Activated CD4-positive, CD25-positive, alpha-beta regulatory T cell treated with anti-CD3 and anti-CD28 coated beads, Interleukin-2, amount 50 U/mL, for 24 hours (primary cell): ENCODE measurements at regions not wholly inside any gene's neighbourhood (a gene's known extent, or its start where the extent isn't known, plus 50 kb on each side); places are given as distances from the start of the nearest gene placed in this dataset.
A peak's percentile ranks its signal among the peaks of the same experiment; 100 is the strongest.
"Not testable (repeated sequence)": the region's sequence is repeated elsewhere in the genome, so short reads cannot be mapped to it uniquely, and the experiment has no call there.

Experiments used
- ATAC-seq, 2 donors: fragments of 150-1000 bp; cut with Tn5 transposase; one replicate each; pipeline ENCODE4 v1.10.0; 2021; ENCODE audit warnings: mild to moderate bottlenecking in 1 of 2, moderate library complexity in 1 of 2

DNA sequence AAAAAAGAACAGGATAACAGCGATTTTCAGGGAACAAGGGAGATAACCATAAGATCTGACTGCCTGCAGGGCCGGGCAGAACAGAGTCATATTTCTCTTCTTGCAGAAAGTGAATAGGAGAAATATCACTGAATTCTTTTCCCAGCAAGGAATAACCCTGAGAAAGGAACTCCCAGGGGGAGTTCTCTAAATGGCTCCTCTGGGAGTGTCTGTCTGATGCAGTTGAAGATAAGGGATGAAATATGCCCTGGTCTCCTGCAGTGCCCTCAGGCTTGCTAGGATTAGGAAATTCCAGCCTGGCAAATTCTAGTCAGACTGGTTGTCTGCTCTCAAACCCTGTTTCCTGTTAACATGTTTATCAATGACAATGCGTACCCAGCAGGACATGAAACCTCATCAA is 830.8 kb upstream of the TMEFF2 start:
- not testable (repeated sequence) for ATAC-seq

DNA sequence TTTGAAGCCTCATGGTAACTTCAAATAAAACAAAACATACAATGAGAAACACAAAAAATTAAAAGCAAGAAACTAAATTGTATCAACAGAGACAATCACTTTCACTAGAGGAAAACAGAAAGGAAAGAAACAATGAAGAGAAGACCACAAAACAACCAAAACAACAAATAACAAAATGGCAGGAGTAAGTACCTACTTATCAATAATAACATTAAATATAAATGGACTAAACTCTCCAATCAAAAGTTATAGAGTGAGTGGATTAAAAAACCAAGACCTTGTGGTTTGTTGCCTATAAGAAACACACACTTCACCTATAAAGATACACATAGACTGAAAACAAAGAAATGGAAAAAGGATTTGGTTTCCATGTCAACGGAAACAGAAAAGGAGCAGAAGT is 830.1 kb upstream of the TMEFF2 start:
- ATAC-seq, result no peak

DNA sequence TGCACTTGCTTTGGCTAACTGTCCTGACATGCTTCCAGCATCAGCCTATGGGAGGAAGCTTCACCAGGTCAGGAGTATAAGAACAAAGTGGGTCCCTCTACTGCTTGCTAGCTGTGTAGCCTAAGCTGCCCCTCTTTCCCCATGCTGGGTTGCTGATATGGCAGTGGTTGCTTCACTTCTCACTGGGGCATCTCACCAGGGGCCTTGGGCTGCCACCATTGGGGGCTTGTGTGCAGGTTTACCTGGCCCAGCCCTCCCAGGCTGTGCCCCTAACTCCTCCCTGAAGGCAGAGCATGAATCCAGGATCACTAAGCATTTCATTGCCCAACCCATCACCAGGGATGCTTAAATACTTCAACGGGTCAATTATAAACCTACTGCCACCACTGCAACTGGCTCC is 817.1 kb upstream of the TMEFF2 start:
- no peak for ATAC-seq

DNA sequence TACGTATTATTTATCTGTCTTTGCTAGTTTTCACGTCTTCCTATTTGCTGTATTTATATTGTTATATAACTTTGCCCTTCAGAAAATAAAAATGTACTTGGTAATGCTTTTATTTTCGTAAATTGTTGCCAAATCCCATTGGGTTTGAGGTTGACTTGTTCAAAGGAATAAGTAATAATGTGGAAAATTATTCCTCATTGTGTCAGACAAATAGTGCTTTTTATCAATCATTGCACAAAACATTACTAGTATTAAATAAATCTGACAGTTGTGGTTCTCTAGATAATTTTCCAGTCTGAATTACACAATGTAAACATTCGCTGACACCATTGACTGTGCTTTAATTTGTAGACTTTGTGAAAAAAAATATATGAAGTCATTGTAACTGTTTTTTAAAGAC is 798.3 kb upstream of the TMEFF2 start:
- ATAC-seq, result no peak

DNA sequence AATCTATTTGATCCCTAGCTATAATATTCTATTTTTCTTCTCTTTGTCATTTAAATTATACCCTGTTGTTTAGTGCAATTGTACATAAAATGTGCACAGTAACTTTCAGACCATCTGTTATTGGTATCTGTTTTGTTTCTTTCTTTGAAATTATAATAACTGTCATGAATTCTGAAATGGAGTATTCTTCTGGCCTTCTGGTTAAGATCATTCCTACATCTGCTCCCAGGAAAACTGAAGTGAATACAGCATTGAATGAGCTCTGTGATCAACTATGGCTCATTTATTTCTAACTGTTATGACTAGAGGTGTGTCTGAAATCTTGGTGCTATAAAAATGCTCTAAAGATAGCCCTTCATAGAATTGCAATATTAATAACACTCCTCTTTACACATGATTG is 788.4 kb upstream of the TMEFF2 start:
- no peak for ATAC-seq

DNA sequence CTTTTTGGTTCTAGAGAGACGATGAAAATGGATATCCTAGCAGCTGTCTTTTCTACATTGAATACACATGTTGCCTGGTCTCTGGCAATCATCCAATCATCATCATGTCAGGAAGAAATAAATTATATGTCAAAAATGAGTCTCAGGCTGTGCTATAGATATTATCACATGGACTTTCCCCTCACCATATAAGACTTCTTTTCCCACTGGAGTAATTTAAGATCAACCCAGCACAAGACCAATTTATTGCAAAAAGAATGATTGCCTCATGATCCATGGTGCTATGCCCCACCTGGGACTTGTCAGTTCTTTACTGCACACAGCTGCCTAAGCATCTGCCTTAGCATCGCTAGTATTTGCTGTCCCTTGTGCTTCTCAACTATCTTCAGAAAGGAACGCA is 783.7 kb upstream of the TMEFF2 start:
- no peak for ATAC-seq

DNA sequence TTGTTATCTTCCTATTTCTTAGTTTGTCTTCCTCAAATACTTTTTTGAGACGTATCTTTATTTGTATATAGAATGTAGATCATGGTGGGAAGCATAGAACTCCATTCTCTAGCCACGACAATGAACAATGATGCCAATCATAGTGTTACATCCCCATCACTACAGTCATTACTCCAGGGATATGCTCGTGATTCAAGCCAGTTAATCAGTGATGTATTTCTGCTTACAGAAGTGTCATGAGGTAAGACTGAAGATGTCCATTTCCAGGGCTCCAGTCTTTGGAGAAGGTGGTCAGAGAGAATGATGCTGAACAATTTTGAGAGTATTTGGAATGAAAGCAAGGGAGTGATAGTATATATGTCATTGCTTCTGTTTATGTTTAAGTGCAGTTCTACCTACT is 777.2 kb upstream of the TMEFF2 start:
- no peak for ATAC-seq

DNA sequence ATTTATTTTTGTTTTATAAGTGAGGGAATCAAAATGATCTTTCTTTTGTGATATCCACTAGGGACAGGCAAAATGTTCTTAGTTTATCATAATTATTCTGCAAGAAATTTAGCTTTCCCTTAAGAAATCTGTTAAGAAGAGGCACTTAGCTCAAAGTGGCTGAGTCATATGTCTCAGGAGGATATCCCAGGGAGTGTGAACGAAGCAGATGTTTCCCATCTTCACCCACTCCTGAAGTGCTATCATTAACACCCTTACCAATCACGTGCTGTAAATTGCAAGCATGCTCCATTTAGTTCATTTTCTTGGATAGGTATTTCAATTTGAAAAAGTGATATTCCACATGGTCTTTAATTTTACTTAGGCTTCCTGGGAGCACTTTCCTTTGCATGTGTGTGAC is 774.3 kb upstream of the TMEFF2 start:
- no peak for ATAC-seq

DNA sequence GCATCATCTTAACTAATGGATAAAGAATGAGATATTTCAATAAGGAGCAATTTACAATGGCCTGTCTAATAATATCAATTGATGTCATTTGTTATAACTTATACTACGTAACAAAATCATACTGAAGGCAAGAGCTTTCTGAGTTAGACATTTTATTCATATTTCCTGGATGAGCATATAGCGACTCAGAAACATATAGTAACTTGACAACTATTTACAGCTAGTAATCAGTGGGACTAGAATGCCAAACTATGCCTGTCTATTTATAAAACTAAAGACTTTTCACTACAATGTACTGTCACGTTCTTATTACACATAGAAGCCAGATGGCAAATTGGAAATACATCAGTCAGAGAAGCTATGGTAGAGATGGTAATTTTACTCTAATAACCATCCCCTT is 766.2 kb upstream of the TMEFF2 start:
- no peak for ATAC-seq

DNA sequence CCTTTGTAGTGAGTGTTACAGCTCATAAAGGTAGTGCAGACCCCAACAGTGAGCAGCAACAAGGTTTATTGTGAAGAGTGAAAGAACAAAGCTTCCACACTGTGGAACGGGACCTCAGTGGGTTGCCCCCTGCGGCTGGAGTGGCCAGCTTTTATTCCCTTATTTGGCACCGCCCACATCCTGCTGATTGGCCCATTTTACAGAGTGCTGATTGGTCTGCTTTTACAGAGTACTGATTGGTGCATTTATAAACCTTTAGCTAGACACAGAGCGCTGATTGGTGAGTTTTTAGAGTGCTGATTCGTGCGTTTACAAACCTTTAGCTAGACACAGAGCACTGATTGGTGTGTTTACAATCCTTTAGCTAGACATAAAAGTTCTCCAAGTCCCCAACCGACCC is 763.9 kb upstream of the TMEFF2 start:
- not testable (repeated sequence) for ATAC-seq

DNA sequence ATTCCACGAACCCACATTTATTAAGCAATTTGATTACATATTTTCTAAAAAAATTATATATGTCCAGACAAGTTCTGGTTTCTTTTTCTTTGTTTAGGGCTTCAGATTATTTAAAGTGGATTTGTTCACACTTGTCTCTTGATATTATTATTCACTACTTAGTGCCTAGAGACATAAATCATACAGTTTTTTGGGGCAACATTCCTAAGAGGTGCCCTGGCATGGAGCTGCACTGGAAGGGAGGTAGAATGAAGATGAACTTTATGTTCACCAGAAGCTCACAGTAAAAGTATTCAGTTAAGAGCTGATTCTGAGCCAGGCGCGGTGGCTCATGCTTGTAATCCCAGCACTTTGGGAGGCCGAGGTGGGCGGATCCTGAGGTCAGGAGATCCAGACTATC is 762.7 kb upstream of the TMEFF2 start:
- no peak for ATAC-seq

DNA sequence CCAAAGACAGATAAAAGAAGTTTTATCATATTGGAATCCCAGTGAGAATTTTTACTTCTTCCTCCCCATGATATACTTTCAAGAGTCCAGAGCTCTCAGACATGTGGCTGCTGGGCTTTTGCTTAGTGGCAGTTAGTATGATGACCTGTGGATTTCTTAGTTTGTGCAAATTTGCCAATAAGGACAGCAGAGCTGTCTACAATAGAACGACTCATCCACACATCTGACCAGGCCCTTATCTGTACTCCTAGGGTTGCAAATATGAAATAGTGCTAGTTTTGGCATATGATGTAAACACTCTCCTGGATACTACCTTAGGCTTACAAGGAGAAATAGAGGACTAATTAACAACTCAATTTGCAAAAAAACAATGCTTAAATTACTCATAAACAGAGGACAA is 758.4 kb upstream of the TMEFF2 start:
- ATAC-seq, result no peak

DNA sequence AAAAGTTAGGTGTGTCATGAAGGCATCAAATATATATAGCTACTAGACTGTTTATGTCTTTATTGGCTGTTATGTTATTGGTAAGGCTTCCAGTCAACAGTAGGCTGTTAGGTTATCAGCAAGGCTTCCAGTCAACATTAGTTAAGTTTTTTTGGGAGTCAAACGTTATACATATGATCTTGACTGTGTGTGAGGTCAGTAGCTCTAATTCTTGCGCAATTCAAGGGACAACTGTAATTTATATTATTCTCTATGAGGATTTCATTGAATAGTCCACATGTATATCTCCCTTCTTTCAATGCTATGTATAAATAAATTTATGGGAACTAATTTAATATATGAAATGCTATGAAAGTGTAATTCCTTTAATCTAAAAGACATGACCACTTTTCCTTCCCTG is 757.5 kb upstream of the TMEFF2 start:
- ATAC-seq, result no peak

DNA sequence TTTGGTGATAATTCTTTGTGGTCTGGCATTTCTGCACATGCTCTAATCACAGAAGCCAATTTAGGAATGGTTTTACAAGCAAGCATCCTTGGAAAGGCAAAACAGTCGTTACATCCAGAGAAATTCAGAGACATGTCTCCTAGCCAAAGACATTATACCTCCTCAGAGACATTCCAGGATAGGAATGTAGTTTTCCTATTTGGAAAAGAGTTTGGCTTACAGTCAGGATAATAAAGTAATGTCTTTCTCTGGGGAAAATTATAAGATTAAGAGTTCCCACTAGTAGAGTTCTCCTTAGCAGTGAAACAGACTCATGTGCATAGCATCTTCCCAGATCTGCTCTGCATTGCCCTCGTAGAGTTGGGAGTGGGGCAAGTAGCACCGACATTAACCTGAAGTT is 753.6 kb upstream of the TMEFF2 start:
- ATAC-seq, result no peak

DNA sequence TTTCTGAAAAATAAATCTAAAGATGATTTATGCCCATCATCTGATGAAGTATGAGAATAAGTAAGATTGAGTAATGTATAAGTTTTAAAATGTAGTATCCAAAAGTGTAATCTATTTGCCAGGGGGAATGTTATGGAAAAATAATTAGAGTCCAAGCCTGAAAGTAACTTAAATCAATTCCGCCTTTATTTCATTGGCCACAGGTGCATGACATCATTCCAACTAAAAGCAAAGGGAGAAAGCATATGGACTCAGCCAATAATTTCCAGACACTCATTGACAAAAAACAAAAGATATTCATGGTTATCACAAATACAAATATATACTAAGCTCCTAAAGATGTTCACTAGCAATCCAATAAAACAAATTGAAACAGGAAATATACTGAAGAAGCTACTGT is 752.6 kb upstream of the TMEFF2 start:
- ATAC-seq, result no peak

DNA sequence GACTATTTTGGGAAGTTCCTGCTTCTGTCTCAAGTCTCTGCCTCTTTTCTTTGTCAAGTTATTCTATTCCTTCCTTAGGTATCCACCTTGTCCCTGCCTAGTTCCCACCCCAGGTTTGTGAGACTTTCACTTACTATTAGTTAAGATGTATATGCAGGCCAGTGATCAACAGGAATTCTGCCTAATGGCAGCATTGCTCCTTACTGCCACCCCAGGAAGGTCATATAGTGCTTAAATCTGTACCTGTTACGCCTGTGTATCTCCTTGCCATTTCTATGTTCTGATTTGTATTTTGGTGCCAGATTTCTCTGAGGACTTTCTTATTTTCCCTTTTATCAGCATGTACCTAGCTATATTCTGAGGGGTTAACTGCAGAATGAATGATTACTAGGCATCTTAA is 746.0 kb upstream of the TMEFF2 start:
- no peak for ATAC-seq

DNA sequence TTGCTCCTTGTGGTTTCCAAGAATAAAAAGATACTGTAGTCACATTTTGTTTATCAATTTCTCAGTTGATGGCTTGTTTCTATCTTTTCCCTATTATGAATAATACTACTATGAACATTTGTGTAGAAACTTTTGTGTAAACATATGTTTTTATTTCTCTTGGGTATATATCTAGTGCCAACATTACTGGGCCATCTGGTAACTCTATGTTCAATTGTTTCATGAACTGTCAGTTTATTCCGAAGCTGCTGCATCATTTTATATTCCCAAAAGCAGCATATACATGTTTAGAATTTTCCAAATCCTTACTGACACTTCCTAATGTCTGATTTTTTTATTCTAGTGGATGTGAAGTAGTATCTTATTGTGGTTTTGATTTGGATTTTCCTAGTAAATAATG is 737.6 kb upstream of the TMEFF2 start:
- ATAC-seq, result no peak

DNA sequence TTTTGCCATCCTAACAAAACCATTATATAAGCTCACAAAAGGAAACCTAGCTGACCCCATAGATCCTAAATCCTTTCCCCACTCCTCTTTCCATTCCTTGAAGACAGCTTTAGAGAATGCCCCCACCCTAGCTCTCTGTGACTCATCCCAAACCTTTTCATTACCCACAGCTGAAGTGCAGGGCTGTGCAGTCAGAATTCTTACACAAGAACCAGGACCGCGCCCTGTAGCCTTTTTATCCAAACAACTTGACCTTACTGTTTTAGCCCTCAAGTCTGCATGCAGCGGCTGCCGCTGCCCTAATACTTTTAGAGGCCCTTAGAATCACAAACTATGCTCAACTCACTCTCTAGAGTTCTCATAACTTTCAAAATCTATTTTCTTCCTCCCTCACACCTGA is 726.9 kb upstream of the TMEFF2 start:
- ATAC-seq, result not testable (repeated sequence)

DNA sequence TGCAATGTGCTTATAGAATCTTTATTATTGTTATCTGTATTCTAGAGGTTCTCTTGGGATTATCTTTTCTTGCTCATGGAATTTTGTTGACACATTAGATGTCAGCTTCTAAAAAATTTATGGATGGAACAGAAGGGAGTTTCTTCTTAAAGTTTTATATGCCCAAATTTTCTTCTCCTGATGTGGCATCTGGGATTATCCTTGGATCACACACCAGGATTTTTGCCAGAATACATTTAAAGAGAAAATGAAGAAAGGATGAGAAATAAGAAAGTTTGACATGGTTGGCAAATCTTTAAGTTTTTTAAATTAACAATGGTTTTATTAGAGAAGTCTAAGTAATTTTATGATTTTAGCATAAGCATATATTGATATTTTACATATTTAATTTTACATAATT is 706.7 kb upstream of the TMEFF2 start:
- no peak for ATAC-seq

DNA sequence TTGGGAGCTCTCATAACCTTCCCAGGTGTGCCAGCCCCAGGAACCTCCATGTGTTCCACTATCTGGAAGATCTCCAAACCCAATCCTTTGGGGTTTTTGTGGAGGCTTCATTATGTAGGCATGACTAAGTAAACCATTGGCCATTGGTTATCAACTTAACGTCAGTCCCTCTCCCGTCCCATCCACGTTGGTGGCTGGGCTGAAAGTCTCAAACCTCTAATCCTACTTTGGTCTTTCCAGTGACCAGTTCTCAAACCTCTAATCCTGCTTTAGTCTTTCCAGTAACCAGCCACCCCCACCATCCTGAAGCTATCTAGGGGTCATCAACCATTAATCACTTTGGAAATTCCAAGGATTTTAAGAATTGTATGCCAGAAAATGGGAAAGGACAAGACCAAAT is 704.7 kb upstream of the TMEFF2 start:
- ATAC-seq, result peak in 1 of 2 donors; percentile 28

DNA sequence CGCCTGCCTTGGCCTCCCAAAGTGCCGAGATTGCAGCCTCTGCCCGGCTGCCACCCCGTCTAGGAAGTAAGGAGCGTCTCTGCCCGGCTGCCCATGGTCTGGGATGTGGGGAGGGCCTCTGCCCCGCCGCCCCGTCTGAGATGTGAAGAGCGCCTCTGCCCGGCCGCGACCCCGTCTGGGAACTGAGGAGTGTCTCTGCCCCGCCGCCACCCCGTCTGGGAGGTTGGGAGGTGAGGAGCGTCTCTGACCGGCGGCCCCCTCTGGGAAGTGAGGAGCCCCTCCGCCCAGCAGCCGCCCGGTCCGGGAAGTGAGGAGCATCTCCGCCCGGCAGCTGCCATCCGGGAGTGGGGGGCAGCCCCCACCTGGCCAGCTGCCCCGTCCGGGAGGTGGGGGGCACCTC is 699.2 kb upstream of the TMEFF2 start:
- ATAC-seq, result not testable (repeated sequence)

DNA sequence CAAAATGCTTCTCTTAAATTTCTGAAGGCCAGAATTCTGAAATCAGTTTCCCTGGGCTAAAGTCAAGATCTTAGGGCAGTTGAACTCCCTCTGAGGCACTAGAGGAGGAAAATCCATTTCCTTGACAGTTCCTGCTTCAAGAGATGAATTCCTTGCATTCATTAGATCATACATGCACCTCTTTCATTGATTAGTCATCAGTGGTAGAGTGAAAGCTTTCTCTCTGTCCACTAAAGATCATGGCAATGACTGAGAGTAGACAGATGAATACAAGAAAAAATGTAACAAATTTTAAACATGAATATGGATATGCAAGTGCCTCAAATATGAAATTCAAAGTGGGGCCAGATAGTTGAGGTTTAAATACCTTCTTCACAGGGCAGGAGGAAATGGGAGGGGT is 693.4 kb upstream of the TMEFF2 start:
- ATAC-seq, result no peak

DNA sequence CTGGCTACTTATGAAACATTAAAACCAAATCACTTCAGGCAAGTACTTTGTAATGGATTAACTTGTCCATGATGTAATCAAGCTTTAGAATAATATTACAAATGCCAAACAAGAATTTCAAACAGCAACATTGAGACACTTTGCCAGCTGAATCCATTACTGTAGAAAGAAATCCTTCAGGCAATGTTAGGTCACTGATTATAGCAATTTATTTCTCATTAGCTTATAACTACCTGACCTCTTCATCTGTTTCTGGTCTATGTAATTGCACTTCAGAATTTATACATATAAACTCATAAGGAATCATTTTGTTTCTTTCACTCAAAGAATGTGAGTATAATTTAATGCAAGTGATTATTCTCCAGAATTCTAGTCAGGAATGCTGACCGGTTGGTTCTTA is 692.6 kb upstream of the TMEFF2 start:
- no peak for ATAC-seq

DNA sequence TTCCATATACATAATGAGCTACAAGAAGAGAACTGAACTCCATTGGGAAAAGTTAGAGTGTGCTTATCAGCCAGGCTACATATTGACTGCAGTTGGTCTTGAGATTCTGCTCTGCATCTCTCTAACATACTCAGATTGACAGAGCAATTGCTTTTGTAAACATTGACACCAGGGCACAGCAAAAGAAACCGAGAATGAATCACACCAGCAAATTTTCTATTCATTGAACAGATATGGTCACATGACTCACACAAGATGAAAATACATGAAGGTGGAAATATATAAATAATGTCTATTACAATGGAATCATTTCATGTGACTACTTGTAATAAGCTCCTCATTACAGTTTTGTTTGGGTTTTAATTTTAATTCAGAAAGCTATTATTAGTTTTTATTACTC is 691.9 kb upstream of the TMEFF2 start:
- ATAC-seq, result no peak

DNA sequence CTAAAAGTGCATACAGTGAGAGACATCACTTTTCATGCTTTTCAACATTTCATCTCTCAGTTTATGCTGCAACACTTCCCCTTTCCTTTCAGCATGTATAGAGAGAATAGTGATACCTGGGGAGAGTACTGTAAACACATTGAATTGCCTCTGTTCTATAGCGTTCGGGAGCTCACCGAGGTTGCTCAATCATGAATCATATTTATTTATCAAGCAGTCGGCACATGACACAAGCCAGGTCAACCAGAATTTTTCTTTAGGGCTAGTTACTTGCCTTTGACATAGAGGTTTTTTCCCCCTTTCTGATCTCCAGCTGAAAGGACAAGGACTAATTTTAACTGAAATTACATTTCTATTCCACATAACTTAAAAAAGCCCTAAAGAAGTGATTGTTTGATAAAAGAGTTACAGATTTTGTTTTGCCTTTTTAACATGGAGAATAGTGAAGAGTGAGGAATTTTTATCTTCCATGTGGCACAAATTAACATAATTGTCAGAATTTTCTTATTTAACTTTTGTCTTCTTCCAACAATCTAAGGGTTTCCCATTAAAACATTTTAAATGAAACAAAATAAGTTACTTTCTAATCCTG is 690.9 kb upstream of the TMEFF2 start:
- no peak for ATAC-seq

DNA sequence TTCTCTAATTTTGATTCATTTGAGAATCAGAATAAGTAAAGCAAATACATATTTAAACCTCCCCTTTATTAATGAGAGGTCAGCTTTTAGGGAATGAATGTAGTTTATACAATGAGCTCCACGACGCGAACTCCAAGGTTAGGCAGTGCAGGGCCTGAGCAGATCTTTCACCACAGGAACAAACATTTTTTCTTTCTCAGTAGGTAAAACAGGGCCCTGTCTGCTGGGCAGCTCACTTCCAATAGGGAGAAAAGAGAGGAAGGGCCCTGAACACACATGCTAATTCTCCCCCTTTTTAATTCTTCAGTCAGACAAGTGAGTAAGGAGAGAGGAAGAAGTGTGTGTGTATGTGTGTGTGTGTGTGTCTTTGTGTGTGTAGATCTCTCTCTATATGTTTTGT is 682.4 kb upstream of the TMEFF2 start:
- ATAC-seq, result no peak
